ENCODE measurements at regions not wholly inside any gene's neighbourhood (a gene's known extent, or its start where the extent isn't known, plus 50 kb on each side); places are given as distances from the start of the nearest gene placed in this dataset.
A peak's percentile ranks its signal among the peaks of the same experiment; 100 is the strongest.
"Not testable (repeated sequence)": the region's sequence is repeated elsewhere in the genome, so short reads cannot be mapped to it uniquely, and the experiment has no call there.

DNA sequence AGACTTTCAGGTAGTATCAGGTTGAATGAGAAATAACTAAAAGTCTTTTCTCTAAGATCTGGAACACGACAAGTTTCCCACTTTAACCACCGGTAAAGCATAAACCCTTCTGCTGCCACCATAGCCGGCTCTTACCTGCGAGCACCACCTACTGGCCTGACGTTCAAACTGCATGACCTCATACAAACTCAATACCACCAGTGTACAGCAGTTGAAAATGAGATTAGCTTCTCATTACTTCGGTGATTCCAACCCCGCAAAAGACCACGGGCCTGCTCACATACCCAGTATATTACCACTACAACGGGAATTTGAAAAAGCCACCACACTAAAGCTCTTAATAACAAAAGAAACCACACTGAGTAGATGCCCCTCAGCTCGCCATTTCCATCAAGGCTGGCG lies 1238.6 kb downstream of the TMEM121 start:
- TF ChIP-seq, protein P1, sequence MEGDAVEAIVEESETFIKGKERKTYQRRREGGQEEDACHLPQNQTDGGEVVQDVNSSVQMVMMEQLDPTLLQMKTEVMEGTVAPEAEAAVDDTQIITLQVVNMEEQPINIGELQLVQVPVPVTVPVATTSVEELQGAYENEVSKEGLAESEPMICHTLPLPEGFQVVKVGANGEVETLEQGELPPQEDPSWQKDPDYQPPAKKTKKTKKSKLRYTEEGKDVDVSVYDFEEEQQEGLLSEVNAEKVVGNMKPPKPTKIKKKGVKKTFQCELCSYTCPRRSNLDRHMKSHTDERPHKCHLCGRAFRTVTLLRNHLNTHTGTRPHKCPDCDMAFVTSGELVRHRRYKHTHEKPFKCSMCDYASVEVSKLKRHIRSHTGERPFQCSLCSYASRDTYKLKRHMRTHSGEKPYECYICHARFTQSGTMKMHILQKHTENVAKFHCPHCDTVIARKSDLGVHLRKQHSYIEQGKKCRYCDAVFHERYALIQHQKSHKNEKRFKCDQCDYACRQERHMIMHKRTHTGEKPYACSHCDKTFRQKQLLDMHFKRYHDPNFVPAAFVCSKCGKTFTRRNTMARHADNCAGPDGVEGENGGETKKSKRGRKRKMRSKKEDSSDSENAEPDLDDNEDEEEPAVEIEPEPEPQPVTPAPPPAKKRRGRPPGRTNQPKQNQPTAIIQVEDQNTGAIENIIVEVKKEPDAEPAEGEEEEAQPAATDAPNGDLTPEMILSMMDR (IDR thresholded peaks at IDR 0.05): peak; percentile 41 to 42
- peak; percentile 95 for ATAC-seq
- H3K27ac ChIP-seq; H3K4me1 ChIP-seq; H3K4me3 ChIP-seq; H3K36me3 ChIP-seq; intact Hi-C loops (cut with DNase I); DNase-seq; H3K9me3 ChIP-seq; H3K27me3 ChIP-seq: not testable (repeated sequence)

DNA sequence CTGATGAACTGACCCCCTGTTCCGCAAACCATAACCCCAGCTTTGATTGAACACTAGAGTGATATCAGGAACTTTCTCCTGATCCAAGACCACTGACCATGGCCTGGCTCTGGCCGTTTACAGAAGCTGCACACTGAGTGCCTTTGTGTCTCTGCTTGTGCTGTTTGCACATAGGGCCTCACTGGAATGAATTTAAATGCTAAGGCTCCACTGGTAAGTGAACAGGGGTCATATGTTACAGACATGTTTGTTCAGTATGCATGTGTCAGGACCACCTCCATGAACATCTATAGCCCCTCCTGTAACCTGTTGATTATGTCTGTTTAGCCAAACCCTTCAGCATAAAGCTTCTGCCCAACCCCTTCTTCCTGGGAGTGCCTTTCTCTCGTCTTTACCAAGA lies 1239.8 kb downstream of the TMEM121 start:
- TF ChIP-seq, protein P1 (IDR thresholded peaks at IDR 0.05): no peak
- DNase-seq: no peak
- Histone ChIP-seq H3K36me3 (no peaks in the 10 kb centered on the region), H3K27ac (no peak overlapping the region), H3K27me3 (no peaks in the 10 kb centered on the region), H3K4me1 (no peaks in the 10 kb centered on the region), H3K9me3 (no peaks in the 10 kb centered on the region), H3K4me3 (no peak overlapping the region)
- ATAC-seq: no peak
- intact Hi-C loops (cut with DNase I): no loop called here

DNA sequence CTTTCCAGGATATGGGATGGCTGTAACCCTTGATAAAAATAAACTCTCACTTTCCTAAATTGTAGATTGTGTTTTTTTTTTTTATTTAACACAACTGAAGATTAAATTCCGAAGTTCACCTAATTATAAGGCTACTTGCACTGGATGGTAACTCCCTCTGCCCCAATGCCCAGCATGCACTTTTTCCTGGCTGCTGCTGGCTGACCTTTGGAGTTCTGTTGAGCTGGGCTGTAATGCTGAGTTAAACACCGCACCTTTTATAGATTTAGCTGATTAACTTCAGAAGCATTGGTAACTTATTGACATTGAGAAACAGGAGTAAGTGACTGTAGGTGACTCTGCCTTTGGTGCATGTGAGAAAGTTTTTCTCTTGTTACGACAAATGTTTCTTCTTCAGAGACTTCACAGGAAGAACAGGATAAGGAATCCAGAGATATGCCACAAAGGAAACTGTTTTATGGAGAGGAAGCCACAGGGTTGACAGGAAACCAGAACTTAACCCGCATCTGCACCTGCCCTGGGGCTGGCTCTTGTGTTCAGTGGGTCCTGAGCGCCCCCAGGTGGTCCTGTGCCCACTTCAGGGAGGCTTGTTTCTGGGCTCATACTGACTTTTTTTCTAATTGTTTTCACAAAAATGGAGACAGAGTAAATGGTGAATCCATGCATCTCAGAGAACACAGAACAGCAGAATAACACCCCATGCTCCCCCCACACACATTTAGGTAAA lies 1240.3 kb downstream of the TMEM121 start:
- H3K4me1 ChIP-seq; intact Hi-C loops (cut with DNase I); H3K9me3 ChIP-seq; H3K27me3 ChIP-seq; DNase-seq; ATAC-seq; H3K36me3 ChIP-seq; H3K4me3 ChIP-seq; H3K27ac ChIP-seq: not testable (repeated sequence)

DNA sequence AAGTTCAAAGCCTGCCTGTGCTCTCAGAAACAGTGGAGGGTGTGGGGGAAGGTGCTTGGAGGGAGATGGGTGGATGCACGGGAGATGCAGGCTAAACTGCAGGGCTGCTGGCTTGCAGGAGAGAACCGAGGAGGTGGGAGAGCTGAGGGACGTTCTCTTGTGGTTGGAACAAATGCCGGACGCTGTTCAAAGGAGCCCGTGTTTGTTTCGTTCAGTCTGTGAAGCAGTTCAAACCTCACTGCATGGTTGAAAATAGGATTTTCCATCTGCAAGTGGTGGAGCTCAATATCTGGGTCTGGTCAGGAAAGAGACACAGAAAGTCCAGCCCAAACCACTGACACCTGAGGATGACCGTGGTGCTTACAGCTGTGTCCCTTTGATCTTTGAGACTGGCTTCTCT lies 1241.8 kb downstream of the TMEM121 start:
- DNase-seq; H3K4me3 ChIP-seq; intact Hi-C loops (cut with DNase I); H3K36me3 ChIP-seq; H3K9me3 ChIP-seq; ATAC-seq; H3K27ac ChIP-seq; H3K27me3 ChIP-seq; H3K4me1 ChIP-seq: not testable (repeated sequence)

DNA sequence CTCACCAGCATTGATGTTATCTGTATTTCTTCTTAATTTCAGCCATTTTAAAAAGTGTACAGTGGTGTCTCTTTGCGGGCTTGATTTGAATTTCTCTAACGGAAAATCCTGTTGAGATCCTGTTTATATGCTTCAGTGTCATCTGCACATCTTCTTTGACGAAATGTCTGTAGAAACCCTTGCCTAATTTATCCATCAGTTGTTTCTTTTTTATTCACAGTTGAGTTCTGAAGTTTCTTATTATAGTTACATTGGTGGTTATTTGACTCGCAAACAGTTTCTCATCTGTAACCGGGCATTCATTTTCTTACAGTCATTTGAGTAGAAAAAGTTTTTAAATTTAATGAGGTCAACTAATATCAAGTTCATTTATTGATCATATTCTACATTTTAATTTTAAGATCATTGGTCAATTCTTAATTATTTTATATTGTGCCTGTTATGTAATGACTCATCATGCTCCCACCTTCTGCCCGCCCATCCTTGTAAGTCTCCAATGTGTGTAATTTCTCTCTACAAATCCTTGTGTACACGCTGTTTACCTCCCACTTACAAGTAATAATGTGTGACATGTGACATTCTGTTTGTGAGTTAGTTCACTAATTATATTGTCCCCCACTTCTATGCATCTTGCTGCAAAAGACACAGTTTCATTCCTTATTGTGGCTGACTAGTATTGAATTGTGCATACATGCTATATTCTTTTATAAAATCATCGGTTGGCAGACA lies 1242.8 kb downstream of the TMEM121 start:
- ATAC-seq; H3K36me3 ChIP-seq; H3K27ac ChIP-seq; H3K4me3 ChIP-seq; DNase-seq; H3K9me3 ChIP-seq; H3K4me1 ChIP-seq; H3K27me3 ChIP-seq; intact Hi-C loops (cut with DNase I): not testable (repeated sequence)

DNA sequence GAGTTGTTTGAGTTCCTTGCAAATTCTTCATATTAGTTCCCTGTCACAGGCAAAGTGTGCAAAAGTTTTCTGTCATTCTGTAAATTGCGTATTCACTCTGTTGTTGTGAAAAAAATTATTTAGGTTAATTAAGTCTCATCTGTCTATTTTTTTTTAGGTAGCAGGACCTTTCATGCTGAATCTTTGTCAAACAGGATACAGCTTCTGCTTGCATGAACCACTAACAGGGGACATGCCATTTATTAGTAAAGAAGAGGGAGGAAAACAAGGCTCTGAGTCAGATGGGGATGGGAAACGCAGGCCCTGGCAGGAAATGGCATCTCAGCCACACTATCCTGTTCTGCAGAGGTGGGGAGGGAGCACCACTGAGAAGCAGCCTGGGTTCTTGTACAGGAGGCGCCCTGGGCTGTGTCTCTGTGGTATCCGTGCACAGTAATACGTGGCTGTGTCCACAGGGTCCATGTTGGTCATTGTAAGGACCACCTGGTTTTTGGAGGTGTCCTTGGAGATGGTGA lies 1243.8 kb downstream of the TMEM121 start:
- DNase-seq; H3K27ac ChIP-seq; intact Hi-C loops (cut with DNase I); H3K27me3 ChIP-seq; H3K4me3 ChIP-seq; ATAC-seq; H3K36me3 ChIP-seq; H3K9me3 ChIP-seq; H3K4me1 ChIP-seq: not testable (repeated sequence)

DNA sequence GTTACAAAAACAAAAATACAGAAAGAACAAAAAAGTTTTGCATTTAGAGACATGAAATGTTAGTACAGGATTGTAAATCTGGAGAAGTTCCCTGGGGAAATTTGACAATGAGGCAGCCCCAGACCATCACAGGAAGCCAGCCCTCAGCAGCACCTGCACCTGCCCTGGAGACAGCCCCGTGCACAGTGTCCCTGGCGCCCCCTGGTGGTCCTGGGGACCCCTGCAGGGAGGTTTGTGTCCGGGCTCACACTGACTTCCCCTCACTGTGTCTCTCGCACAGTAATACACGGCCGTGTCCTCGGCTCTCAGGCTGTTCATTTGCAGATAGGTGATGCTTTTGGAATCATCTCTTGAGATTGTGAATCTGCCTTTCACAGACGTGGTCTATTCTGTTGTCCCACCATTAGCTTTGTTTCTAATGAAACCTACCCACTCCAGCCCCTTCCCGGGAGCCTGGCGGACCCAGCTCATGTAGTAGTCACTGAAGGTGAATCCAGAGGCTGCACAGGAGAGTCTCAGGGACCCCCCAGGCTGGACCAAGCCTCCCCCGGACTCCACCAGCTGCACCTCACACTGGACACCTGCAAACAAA lies 1248.6 kb downstream of the TMEM121 start:
- H3K4me1 ChIP-seq; H3K9me3 ChIP-seq; H3K27me3 ChIP-seq; ATAC-seq; H3K4me3 ChIP-seq; intact Hi-C loops (cut with DNase I); H3K27ac ChIP-seq; H3K36me3 ChIP-seq: not testable (repeated sequence)
- DNase-seq: peak in 1 of 4 donors; percentile 80
- TF ChIP-seq, protein P1 (IDR thresholded peaks at IDR 0.05): peak in 1 of 2 donors; percentile 38

Data from left lung (tissue), 4 donors.